Uterus (tissue), 3 donors: ENCODE measurements at regions not wholly inside any gene's neighbourhood (a gene's known extent, or its start where the extent isn't known, plus 50 kb on each side); places are given as distances from the start of the nearest gene placed in this dataset.

Experiments
- DNase-seq, 2 donors: peaks; one replicate each; pipeline ENCODE4 v3.0.0-alpha.2; 2019 to 2020
- H3K27ac ChIP-seq, 2 donors: fragments of 200-600 bp; sonication (generic); 1 replicate in 1 of 2; 2 replicates in 1 of 2; pipeline ENCODE4 v1.5.1; 2016 to 2018
- H3K27me3 ChIP-seq, 2 donors: fragments of 200-600 bp; sonication (generic); one replicate each; pipeline ENCODE4 v1.5.1; 2018 to 2019; ENCODE audit warnings: control low read depth in 1 of 2
- H3K36me3 ChIP-seq, 2 donors: fragments of 200-600 bp; sonication (generic); one replicate each; pipeline ENCODE4 v1.5.1; 2019; ENCODE audit warnings: control low read depth in 1 of 2
- H3K4me1 ChIP-seq, 2 donors: fragments of 200-600 bp; sonication (generic); one replicate each; pipeline ENCODE4 v1.5.1; 2018 to 2019; ENCODE audit warnings: control low read depth in 1 of 2
- H3K4me3 ChIP-seq, 2 donors: fragments of 200-600 bp; sonication (generic); 1 replicate in 1 of 2; 2 replicates in 1 of 2; pipeline ENCODE4 v1.5.1; 2018 to 2019; ENCODE audit warnings: mild to moderate bottlenecking in 1 of 2
- H3K9me3 ChIP-seq, 2 donors: fragments of 200-600 bp; sonication (generic); one replicate each; pipeline ENCODE4 v1.5.1; 2019; ENCODE audit warnings: control low read depth in 1 of 2
- POLR2A ChIP-seq, 2 donors: fragments of 450-650 bp; IDR thresholded peaks; one replicate each; pipeline ENCODE4 v1.6.1; 2016; ENCODE audit warnings: antibody characterized with exemption in 2 of 2, mild to moderate bottlenecking in 1 of 2, moderate library complexity in 1 of 2
- intact Hi-C: fragments of 100-400 bp; cut with DNase I; formaldehyde crosslinking; loops from one replicate; pipeline ENCODE4 v1.15.1; 2023; ENCODE audit warnings: low total_unique reads
- TF ChIP-seq, protein P1 (sequence below), 4 experiments: fragments of 200-600 bp in 2 of 4; fragments of 450-650 bp in 2 of 4; sonication (generic) in 2 of 4; IDR thresholded peaks; one replicate each; pipeline ENCODE4 v1.5.1; 2016 to 2019; ENCODE audit warnings: antibody characterized with exemption in 4 of 4, mild to moderate bottlenecking in 2 of 4, moderate library complexity in 1 of 4
- donor health status: DM: yes; HTN: yes; CAD: no.

DNA sequence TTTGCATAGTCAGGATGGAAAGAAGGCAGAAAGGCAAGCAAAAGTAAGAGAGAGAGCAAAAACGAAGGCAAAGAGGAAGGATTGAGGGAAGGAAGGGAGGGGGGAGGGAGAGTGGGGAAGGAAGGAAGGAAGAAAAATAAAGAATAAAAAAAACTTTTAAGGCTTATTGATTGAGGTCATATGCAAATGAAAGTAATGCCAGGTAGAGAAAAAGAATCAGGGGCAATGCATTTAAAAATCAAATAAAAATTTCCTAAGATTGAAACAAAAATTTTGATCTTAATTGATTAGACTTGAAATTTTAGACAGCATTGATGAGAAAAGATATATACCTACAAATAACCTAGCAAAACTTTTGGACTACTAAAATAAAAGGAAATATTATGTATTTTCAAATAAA, 153.9 kb upstream of the KIF2B start:
- no peak for TF ChIP-seq POLR2A (IDR thresholded peaks at IDR 0.05)
- TF ChIP-seq, protein P1, sequence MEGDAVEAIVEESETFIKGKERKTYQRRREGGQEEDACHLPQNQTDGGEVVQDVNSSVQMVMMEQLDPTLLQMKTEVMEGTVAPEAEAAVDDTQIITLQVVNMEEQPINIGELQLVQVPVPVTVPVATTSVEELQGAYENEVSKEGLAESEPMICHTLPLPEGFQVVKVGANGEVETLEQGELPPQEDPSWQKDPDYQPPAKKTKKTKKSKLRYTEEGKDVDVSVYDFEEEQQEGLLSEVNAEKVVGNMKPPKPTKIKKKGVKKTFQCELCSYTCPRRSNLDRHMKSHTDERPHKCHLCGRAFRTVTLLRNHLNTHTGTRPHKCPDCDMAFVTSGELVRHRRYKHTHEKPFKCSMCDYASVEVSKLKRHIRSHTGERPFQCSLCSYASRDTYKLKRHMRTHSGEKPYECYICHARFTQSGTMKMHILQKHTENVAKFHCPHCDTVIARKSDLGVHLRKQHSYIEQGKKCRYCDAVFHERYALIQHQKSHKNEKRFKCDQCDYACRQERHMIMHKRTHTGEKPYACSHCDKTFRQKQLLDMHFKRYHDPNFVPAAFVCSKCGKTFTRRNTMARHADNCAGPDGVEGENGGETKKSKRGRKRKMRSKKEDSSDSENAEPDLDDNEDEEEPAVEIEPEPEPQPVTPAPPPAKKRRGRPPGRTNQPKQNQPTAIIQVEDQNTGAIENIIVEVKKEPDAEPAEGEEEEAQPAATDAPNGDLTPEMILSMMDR (IDR thresholded peaks at IDR 0.05): no peak
- no peak overlapping the region for H3K27ac ChIP-seq
- no peaks in the 10 kb centered on the region for H3K27me3 ChIP-seq
- H3K4me1 ChIP-seq: no peaks in the 10 kb centered on the region
- no peak for DNase-seq
- intact Hi-C loops: no loop called here
- H3K4me3 ChIP-seq: no peak overlapping the region
- H3K36me3 ChIP-seq: no peaks in the 10 kb centered on the region
- H3K9me3 ChIP-seq: no peaks in the 10 kb centered on the region

DNA sequence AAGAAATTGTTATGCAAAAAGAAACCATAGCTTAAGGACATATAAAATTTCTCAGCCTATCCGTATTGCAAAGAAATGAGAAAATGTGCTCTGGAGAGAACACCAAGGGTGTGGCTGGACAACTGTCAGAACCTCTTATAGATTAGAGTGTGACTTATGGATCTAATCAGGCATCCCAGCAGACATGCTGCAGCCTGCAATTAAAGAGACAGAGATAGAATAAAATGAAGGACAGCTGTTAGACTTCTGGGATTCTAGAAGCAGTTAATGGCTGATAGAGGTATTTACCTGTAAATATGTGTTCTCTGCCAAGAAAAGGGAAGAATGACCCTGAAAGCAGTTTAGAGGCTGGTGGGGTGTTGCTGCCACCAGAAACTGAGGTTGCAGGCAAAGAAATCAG, 160.1 kb upstream of the KIF2B start:
- no peaks in the 10 kb centered on the region for H3K4me1 ChIP-seq
- no peak for TF ChIP-seq POLR2A (IDR thresholded peaks at IDR 0.05)
- TF ChIP-seq, protein P1 (IDR thresholded peaks at IDR 0.05): no peak
- H3K27me3 ChIP-seq: no peaks in the 10 kb centered on the region
- H3K4me3 ChIP-seq: no peak overlapping the region
- H3K27ac ChIP-seq: no peak overlapping the region
- no peaks in the 10 kb centered on the region for H3K36me3 ChIP-seq
- intact Hi-C loops: no loop called here
- H3K9me3 ChIP-seq: no peaks in the 10 kb centered on the region
- no peak for DNase-seq

DNA sequence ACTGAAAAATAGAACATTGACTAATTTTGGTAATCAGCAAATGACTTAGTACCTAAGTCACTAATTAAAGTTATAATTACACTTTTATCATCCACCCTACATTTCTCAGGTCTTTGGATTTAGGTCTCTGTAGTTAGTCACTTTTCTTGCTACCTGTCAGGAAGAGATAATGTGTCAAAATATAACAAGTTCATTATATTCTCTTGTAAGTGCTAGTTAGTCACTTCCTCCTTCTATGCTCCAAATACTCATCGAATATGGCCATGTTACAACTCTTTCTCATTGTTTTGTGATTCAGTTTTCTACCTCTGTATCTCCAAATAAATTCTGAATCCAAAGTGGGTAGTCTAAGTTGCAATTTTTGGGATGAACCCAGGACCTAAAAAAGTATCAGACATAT, 163.5 kb upstream of the KIF2B start:
- intact Hi-C loops: no loop called here

DNA sequence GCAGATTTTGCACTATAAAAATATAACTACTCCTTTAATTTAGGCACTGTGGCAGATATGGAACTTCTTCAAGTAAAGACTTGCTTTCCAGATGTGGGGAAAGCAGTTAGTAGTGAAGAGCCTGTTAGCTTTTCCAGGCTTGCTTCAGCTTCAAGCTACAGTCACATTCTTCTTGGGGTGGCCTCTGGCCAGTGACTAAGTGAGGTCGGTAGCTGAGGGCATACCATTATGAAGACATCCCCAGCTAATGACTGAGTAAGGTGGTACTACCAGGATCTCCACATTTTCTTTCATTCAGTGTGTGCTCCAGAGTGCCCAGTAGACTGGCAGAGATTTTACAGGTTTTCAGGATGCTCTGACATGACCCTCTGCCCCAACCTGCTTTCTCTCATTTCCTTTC, 167.1 kb upstream of the KIF2B start:
- no peaks in the 10 kb centered on the region for H3K27me3 ChIP-seq
- H3K4me3 ChIP-seq: no peak overlapping the region
- H3K36me3 ChIP-seq: no peaks in the 10 kb centered on the region
- H3K4me1 ChIP-seq: no peaks in the 10 kb centered on the region
- H3K27ac ChIP-seq: no peak overlapping the region
- H3K9me3 ChIP-seq: no peaks in the 10 kb centered on the region
- DNase-seq: no peak
- TF ChIP-seq, protein P1 (IDR thresholded peaks at IDR 0.05): no peak
- no peak for TF ChIP-seq POLR2A (IDR thresholded peaks at IDR 0.05)
- intact Hi-C loops: no loop called here

More for the DNA sequence above, 163.5 kb upstream of the KIF2B start:
- Histone ChIP-seq H3K4me3 (no peak overlapping the region), H3K36me3 (no peaks in the 10 kb centered on the region), H3K4me1 (no peaks in the 10 kb centered on the region), H3K27me3 (no peaks in the 10 kb centered on the region), H3K9me3 (no peaks in the 10 kb centered on the region), H3K27ac (no peak overlapping the region)
- no peak for DNase-seq
- TF ChIP-seq, protein P1 (IDR thresholded peaks at IDR 0.05): no peak
- no peak for TF ChIP-seq POLR2A (IDR thresholded peaks at IDR 0.05)

DNA sequence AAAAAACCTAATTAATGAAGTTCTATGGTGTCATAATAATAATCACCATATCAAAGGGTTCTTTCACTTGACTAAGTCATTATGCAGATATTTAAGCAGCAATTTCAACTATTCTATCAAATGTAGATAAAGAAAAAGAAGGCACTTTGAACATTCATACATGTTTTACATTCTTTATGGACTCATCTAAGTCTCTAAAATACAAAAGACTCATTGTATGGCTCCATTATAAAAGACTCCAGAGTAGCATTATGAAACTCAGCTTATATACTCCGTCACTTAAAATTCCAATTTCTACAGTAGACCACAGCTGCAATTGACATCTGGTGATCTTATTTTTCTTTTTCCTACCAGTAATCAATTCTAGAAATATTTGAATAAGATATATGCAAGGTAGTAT, 173.5 kb upstream of the KIF2B start:
- no peaks in the 10 kb centered on the region for H3K4me1 ChIP-seq
- H3K4me3 ChIP-seq: no peak overlapping the region
- H3K36me3 ChIP-seq: no peaks in the 10 kb centered on the region
- no peak for DNase-seq
- no peaks in the 10 kb centered on the region for H3K27me3 ChIP-seq
- intact Hi-C loops: no loop called here
- no peaks in the 10 kb centered on the region for H3K9me3 ChIP-seq
- TF ChIP-seq POLR2A (IDR thresholded peaks at IDR 0.05): no peak
- TF ChIP-seq, protein P1 (IDR thresholded peaks at IDR 0.05): no peak
- no peak overlapping the region for H3K27ac ChIP-seq
